ENCODE measurements at regions not wholly inside any gene's neighbourhood (a gene's known extent, or its start where the extent isn't known, plus 50 kb on each side); places are given as distances from the start of the nearest gene placed in this dataset.

DNA sequence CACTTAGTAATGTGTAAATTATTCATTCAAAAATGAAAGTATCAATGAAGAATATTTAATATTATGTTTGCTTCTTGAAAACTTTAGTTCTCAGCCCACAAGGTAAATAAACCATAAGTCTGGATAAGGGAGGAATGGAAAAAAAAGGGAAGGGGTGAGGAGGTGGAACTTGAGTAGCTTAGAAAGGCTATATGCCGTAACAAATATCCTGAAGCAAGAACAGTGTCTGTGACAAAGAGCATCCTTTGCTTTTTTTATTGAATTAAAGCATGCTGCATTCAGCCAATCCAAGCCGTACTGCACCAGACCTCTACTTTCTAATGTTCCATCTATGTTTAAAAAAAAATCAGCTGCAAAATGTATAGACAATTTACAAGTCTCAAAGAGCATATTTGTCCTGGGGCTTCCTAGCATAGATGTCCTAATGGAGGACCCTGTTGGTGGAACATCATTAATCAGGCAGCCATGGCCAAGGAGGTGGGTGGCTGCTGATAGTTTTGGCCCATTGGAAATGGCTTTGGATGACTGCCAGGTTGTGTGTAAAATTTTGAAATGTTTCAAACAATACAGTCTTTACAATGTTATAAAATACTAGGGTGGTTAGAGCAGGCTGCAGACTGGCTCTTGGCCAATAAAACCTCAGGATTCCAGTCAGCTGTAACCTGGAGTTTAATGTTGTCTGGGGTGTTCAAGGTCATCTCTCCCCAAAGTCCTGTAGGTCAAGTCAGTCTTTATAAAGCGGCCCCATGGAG, 895.8 kb upstream of the SOX9 start:
- peak; percentile 30 for DNase-seq (ENCODE audit: low read depth)
- TF ChIP-seq, protein P1, sequence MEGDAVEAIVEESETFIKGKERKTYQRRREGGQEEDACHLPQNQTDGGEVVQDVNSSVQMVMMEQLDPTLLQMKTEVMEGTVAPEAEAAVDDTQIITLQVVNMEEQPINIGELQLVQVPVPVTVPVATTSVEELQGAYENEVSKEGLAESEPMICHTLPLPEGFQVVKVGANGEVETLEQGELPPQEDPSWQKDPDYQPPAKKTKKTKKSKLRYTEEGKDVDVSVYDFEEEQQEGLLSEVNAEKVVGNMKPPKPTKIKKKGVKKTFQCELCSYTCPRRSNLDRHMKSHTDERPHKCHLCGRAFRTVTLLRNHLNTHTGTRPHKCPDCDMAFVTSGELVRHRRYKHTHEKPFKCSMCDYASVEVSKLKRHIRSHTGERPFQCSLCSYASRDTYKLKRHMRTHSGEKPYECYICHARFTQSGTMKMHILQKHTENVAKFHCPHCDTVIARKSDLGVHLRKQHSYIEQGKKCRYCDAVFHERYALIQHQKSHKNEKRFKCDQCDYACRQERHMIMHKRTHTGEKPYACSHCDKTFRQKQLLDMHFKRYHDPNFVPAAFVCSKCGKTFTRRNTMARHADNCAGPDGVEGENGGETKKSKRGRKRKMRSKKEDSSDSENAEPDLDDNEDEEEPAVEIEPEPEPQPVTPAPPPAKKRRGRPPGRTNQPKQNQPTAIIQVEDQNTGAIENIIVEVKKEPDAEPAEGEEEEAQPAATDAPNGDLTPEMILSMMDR (conservative IDR thresholded peaks at IDR 0.05; ENCODE audit: low read depth, low read length), result no peak
- no peak overlapping the region for H3K4me3 ChIP-seq (ENCODE audit: low read depth, low read length)

DNA sequence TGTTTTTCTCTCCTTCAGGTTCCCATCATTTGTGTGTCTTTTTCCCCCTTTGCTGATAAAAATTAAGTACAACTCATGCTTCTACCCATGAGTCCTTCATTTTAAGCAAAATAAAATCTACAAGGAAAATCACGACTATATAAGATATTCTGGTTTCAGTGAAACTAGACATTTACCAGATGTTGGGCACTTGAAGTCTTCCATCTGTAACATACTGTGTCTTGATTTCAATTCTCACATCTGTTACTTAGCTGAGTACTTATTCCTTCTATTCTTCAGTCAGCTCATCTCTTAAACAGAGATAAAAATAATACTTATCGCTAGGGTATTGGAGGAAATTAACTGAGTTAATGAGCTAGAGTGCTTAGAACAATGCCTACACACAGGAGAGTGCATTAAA, 893.0 kb upstream of the SOX9 start:
- no peak for DNase-seq (ENCODE audit: low read depth)
- no peak overlapping the region for H3K4me3 ChIP-seq (ENCODE audit: low read depth, low read length)
- TF ChIP-seq, protein P1 (conservative IDR thresholded peaks at IDR 0.05; ENCODE audit: low read depth, low read length), result no peak

DNA sequence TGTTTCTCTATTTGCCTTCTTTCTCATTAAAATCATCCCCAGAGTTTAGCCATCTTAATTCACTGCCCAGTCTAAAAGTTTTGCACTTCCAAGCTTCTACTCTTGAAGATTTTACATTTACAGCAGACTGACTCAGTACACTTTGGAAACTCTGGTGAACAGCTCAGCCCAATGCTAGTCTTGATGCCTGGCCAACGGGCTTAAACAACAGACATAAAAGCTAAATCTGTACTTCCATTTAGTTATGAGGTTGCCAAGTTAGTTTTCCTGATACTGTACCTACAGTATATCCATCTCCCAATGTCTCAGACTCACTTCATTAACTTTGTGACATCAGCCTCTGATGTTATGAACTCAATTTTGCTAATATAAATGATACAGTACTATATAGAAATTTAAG, 891.8 kb upstream of the SOX9 start:
- TF ChIP-seq, protein P1 (conservative IDR thresholded peaks at IDR 0.05; ENCODE audit: low read depth, low read length), result no peak
- no peak for DNase-seq (ENCODE audit: low read depth)

DNA sequence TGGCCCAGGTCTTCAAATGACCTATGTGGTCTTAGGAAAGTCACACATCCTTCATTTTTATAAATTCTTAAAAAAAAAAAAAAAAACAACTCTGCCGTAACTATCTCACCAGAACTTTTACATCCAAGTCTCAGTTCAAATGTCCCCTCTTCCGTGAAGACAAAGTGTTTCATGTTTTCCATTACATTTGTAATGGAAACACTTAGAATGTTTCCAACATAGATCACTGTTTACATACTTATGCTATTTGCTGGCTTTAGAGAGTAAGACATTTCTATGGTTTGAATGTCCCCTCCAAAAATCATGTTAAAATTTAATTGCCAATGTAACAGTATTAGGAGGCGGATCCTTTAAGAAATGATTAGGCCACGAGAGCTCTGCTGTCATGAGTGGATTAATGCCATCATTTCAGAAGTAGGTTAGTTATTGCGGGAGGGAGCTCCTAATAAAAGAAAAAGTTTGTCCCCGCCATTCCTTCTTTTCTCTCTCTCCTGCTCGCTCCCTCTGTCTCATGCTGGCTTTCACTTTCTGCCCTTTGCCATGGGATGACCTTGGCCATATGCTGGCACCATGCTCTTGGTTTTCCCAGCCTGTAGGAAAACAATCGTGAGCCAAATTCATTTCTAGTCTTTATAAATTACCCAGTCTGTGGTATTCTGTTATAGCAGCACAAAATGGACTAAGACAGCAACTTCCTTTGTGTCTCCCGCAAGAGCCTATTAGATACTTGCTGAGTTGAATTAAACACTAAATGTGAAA, 887.8 kb upstream of the SOX9 start:
- no peak overlapping the region for H3K4me3 ChIP-seq (ENCODE audit: low read depth, low read length)
- TF ChIP-seq, protein P1 (conservative IDR thresholded peaks at IDR 0.05; ENCODE audit: low read depth, low read length), result no peak
- no peak for DNase-seq (ENCODE audit: low read depth)

More for the DNA sequence above, 891.8 kb upstream of the SOX9 start:
- no peak overlapping the region for H3K4me3 ChIP-seq (ENCODE audit: low read depth, low read length)

DNA sequence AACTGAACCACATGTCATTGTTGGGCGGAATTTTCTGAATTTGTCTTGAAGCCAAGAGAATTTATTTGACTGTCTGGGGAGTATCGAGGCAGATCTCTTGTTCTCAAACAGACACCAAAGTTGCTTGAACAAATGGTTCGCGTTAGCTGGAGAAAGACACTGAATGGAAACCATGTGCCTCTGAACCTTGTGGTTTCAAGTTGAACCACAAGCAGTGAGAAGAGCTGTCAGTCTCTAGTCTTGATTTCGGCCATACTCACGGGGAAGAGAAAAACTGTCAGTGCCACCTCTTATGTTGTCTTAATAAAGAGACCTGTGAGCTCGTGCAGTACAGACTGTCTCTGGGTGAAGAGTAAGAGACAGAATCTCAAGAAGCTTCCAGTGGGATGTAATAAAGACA, 886.5 kb upstream of the SOX9 start:
- TF ChIP-seq, protein P1 (conservative IDR thresholded peaks at IDR 0.05; ENCODE audit: low read depth, low read length), result no peak
- peak; percentile 30 for DNase-seq (ENCODE audit: low read depth)

DNA sequence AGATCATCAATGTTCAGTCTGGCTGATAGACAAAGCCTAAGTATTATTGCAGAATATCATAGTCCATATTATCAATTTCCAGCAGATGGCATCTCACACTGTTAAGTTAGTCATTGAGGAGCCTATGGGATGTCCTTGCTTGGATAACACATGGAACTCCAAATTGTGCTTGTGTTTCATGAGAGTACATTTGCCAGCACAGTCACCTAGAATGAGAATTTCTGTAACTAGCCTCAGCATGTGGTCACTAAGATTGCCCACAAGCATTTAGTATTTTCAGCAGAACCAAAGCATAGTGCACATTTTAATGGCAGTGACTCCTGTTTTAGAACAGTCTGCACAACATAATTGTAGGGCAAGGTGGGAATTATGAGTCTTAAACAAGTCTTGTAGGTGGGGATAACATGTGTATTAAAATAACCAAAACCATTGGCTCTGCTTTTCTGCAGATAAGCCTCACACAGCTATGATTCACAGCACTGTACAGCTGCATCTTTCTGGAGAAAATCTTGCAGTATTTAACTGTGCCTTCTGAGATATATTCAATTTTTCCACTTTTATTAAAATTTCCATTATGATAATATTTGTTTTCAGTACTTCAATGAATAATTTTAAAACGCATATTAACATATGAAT, 882.8 kb upstream of the SOX9 start:
- TF ChIP-seq, protein P1 (conservative IDR thresholded peaks at IDR 0.05; ENCODE audit: low read depth, low read length), result peak; percentile 58
- peak; percentile 73 for DNase-seq (ENCODE audit: low read depth)
- no peak overlapping the region for H3K4me3 ChIP-seq (ENCODE audit: low read depth, low read length)

More for the DNA sequence above, 886.5 kb upstream of the SOX9 start:
- H3K4me3 ChIP-seq (ENCODE audit: low read depth, low read length), result no peak overlapping the region
